PC-3 (cell line): ENCODE measurements at regions not wholly inside any gene's neighbourhood (a gene's known extent, or its start where the extent isn't known, plus 50 kb on each side); places are given as distances from the start of the nearest gene placed in this dataset.

Experiments used
- ATAC-seq: fragments of 200-7000 bp; cut with Tn5 transposase; 2 replicates; pipeline ENCODE4 v1.9.1; 2020; ENCODE audit warnings: mild to moderate bottlenecking, moderate library complexity
- BruUV-seq: library from RNA; stranded (reverse); fragments of 400-500 nt; replicated peaks from 2 replicates; lab custom pipeline; 2021; lab: Mats Ljungman, UMichigan
- CTCF ChIA-PET: fragments of 300-600 bp; sonication (Branson Sonifier 250); formaldehyde crosslinking; loops from one replicate; lab custom pipeline; 2022; ENCODE audit warnings: antibody characterized with exemption; lab: Charles Lee
- POLR2A ChIA-PET: fragments of 300-600 bp; sonication (Branson Sonifier 250); formaldehyde crosslinking; loops from one replicate; lab custom pipeline; 2022; ENCODE audit warnings: antibody characterized with exemption; ENCODE audit not compliant: unreplicated experiment; lab: Charles Lee
- DNase-seq: peaks from one replicate; pipeline ENCODE4 v3.0.0-alpha.2; 2015
- H2AFZ ChIP-seq: fragments of 300-600 bp; sonication (generic); 2 replicates; pipeline ENCODE4 v1.6.0; 2016; ENCODE audit warnings: antibody characterized with exemption, low read length
- H3F3A ChIP-seq: fragments of 300-600 bp; sonication (generic); one replicate; pipeline ENCODE4 v1.6.0; 2017; ENCODE audit warnings: antibody characterized with exemption, low read length, control low read depth, mild to moderate bottlenecking; ENCODE audit not compliant: unreplicated experiment
- H3K27ac ChIP-seq: fragments of 300-600 bp; sonication (generic); 2 replicates; pipeline ENCODE4 v1.5.1; 2016; ENCODE audit warnings: mild to moderate bottlenecking, low read length
- H3K27me3 ChIP-seq: fragments of 300-600 bp; sonication (generic); 2 replicates; pipeline ENCODE4 v1.6.1; 2016; ENCODE audit warnings: low read length, mixed read lengths
- H3K36me3 ChIP-seq: fragments of 300-600 bp; sonication (generic); 2 replicates; pipeline ENCODE4 v1.6.1; 2016; ENCODE audit warnings: low read depth, mixed run types, low read length, mixed read lengths
- H3K4me1 ChIP-seq: fragments of 300-600 bp; sonication (generic); 2 replicates; pipeline ENCODE4 v1.5.1; 2016; ENCODE audit warnings: low read length; ENCODE audit not compliant: insufficient read depth
- H3K4me2 ChIP-seq: fragments of 300-600 bp; sonication (generic); 2 replicates; pipeline ENCODE4 v1.6.0; 2016; ENCODE audit warnings: low read length
- H3K4me3 ChIP-seq: fragments of 300-600 bp; sonication (generic); 2 replicates; pipeline ENCODE4 v1.5.1; 2016; ENCODE audit warnings: mild to moderate bottlenecking, low read length, mixed read lengths
- H3K79me2 ChIP-seq: fragments of 300-600 bp; sonication (generic); 2 replicates; pipeline ENCODE4 v1.6.1; 2017; ENCODE audit warnings: low read length, mixed read lengths
- H3K9ac ChIP-seq: fragments of 300-600 bp; sonication (generic); 2 replicates; pipeline ENCODE4 v1.6.0; 2016; ENCODE audit warnings: mild to moderate bottlenecking, low read length
- H3K9me2 ChIP-seq: fragments of 300-600 bp; sonication (generic); replicated peaks from 2 replicates; pipeline ENCODE4 v1.6.1; 2016; ENCODE audit warnings: mixed run types, low read length, mixed read lengths
- H3K9me3 ChIP-seq: fragments of 300-600 bp; sonication (generic); 2 replicates; pipeline ENCODE4 v1.6.1; 2016; ENCODE audit warnings: low read length, mixed read lengths
- H4K20me1 ChIP-seq: fragments of 300-600 bp; sonication (generic); 2 replicates; pipeline ENCODE4 v1.6.1; 2016; ENCODE audit warnings: low read length, mixed read lengths
- CTCF ChIP-seq: fragments of 300-600 bp; sonication (generic); conservative IDR thresholded peaks from 2 replicates; pipeline ENCODE4 v1.5.1; 2017; ENCODE audit warnings: antibody characterized with exemption, low read depth, mild to moderate bottlenecking, low read length
- EZH2 ChIP-seq: fragments of 300-600 bp; sonication (generic); IDR thresholded peaks from one replicate; pipeline ENCODE4 v1.6.1; 2017; ENCODE audit warnings: antibody characterized with exemption, mild to moderate bottlenecking, low read length; ENCODE audit not compliant: unreplicated experiment
- EZH2phosphoT487 ChIP-seq: fragments of 300-600 bp; sonication (generic); IDR thresholded peaks from 2 replicates; pipeline ENCODE4 v1.6.1; 2018; ENCODE audit warnings: mild to moderate bottlenecking, antibody characterized with exemption, low read length, borderline replicate concordance
- intact Hi-C: fragments of 100-400 bp; cut with micrococcal nuclease; formaldehyde crosslinking; loops from 2 replicates; pipeline ENCODE4 v1.9.0; 2023

- H3K27ac ChIP-seq = no peak overlapping the region
- H3K79me2 ChIP-seq = no peaks in the 10 kb centered on the region
- H3K27me3 ChIP-seq = 0 out of 2 replicates have a peak, but pooled peaks cover 5% of the 10 kb centered on the region
- H4K20me1 ChIP-seq = no peaks in the 10 kb centered on the region
- ATAC-seq = no peak
- POLR2A ChIA-PET = no interaction called here
- TF ChIP-seq EZH2phosphoT487 (no peak), EZH2 (no peak), CTCF (no peak)
- H3K4me2 ChIP-seq = no peak overlapping the region
- no peaks in the 10 kb centered on the region for H3K36me3 ChIP-seq
- no peaks in the 10 kb centered on the region for H3K9me2 ChIP-seq
- H3K4me3 ChIP-seq = no peak overlapping the region
- H3K9ac ChIP-seq = no peak overlapping the region
- DNase-seq = no peak
- intact Hi-C loops = no loop called here
- CTCF ChIA-PET = no interaction called here
- no peak overlapping the region for H2AFZ ChIP-seq
- BruUV-seq = no TSS peak
- H3K9me3 ChIP-seq = no peaks in the 10 kb centered on the region
- no peaks in the 10 kb centered on the region for H3K4me1 ChIP-seq
- H3F3A ChIP-seq = no peaks in the 10 kb centered on the region
Observed at GRCh38 chr5:107010060-107010459, 660.7 kb downstream of the EFNA5 start.

- Histone ChIP-seq H3K4me1 (no peaks in the 10 kb centered on the region), H3F3A (no peaks in the 10 kb centered on the region), H2AFZ (no peak overlapping the region), H3K27ac (no peak overlapping the region), H3K9me3 (no peaks in the 10 kb centered on the region), H3K9me2 (no peaks in the 10 kb centered on the region), H3K4me3 (no peak overlapping the region), H4K20me1 (no peaks in the 10 kb centered on the region), H3K36me3 (no peaks in the 10 kb centered on the region), H3K79me2 (no peaks in the 10 kb centered on the region), H3K27me3 (no peaks in the 10 kb centered on the region), H3K9ac (no peak overlapping the region), H3K4me2 (no peak overlapping the region)
- no TSS peak for BruUV-seq
- ChIA-PET POLR2A (no interaction called here), CTCF (no interaction called here)
- TF ChIP-seq EZH2 (no peak), CTCF (no peak), EZH2phosphoT487 (no peak)
- intact Hi-C loops = no loop called here
- no peak for ATAC-seq
- DNase-seq = no peak
Observed at GRCh38 chr5:107005653-107006052, 665.1 kb downstream of the EFNA5 start.

GRCh38 chr5:107005161-107005560, 665.6 kb downstream of the EFNA5 start:
- POLR2A ChIA-PET = no interaction called here
- Histone ChIP-seq H3K4me3 (no peak overlapping the region), H3K36me3 (no peaks in the 10 kb centered on the region), H3K4me2 (no peak overlapping the region), H2AFZ (no peak overlapping the region), H3F3A (no peaks in the 10 kb centered on the region), H3K4me1 (no peaks in the 10 kb centered on the region), H3K9me3 (no peaks in the 10 kb centered on the region), H4K20me1 (no peaks in the 10 kb centered on the region), H3K9me2 (no peaks in the 10 kb centered on the region), H3K79me2 (no peaks in the 10 kb centered on the region), H3K27me3 (no peaks in the 10 kb centered on the region), H3K9ac (no peak overlapping the region), H3K27ac (no peak overlapping the region)
- ATAC-seq = no peak
- TF ChIP-seq CTCF (no peak), EZH2 (no peak), EZH2phosphoT487 (no peak)
- BruUV-seq = no TSS peak
- peak; percentile 0 for DNase-seq
- CTCF ChIA-PET = no interaction called here
- intact Hi-C loops = no loop called here
